ENCODE measurements at regions not wholly inside any gene's neighbourhood (a gene's known extent, or its start where the extent isn't known, plus 50 kb on each side); places are given as distances from the start of the nearest gene placed in this dataset.

DNA sequence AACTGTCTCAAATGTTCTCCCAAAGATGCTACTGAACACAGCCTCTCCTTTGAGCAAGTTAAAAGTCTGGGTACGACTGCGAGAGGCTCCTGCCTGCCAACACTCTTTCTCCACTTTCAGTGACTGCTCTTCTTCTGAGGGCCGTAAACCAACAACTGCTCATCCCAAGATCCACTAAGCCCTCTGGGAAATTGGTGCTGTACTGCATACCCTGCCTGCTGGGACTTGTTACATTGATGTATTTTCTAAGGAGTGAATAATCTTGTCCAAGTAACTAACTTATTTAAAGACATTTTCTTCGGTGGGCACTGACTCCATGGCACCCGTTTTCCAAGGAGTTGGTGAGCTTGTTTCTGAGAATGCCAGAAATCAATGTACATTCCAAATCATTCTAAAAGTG is 87.2 kb downstream of the ZNF280B start:
- POLR2A ChIA-PET, result no interaction called here
- H3K27ac Mint-ChIP-seq, result no peak overlapping the region
- H3K4me3 Mint-ChIP-seq, result no peak overlapping the region
- H3K36me3 Mint-ChIP-seq, result no peaks in the 10 kb centered on the region
- no peak for DNase-seq (ENCODE audit: low spot score)
- CTCF ChIA-PET, result interaction anchor here (1.6 to 2.6 kb wide), 5 partner anchors 10 to 449 kb away, joined by 4 to 45 read pairs (median 14); no protein-coding TSS in a partner anchor
- H3K9me3 Mint-ChIP-seq, result no peaks in the 10 kb centered on the region
- H3K27me3 Mint-ChIP-seq (ENCODE audit: low read depth), result peaks cover 98% of the 10 kb centered on the region
- no peak for ATAC-seq
- no peak for TF ChIP-seq FOXP1 (CRISPR knock-in tag; IDR thresholded peaks at IDR 0.05; ENCODE audit: borderline replicate concordance)
- TF ChIP-seq, protein P1, sequence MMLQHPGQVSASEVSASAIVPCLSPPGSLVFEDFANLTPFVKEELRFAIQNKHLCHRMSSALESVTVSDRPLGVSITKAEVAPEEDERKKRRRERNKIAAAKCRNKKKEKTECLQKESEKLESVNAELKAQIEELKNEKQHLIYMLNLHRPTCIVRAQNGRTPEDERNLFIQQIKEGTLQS (CRISPR knock-in tag; conservative IDR thresholded peaks at IDR 0.05), result no peak
- TF ChIP-seq ZNF232 (CRISPR knock-in tag; IDR thresholded peaks at IDR 0.05), result no peak
- TF ChIP-seq HMGA2 (CRISPR knock-in tag; IDR thresholded peaks at IDR 0.05), result no peak
- no peak for TF ChIP-seq PRRX2 (CRISPR knock-in tag; IDR thresholded peaks at IDR 0.05)
- TF ChIP-seq ZNF317 (CRISPR knock-in tag; IDR thresholded peaks at IDR 0.05; ENCODE audit: borderline replicate concordance, low read depth), result no peak
- TF ChIP-seq, protein P2, sequence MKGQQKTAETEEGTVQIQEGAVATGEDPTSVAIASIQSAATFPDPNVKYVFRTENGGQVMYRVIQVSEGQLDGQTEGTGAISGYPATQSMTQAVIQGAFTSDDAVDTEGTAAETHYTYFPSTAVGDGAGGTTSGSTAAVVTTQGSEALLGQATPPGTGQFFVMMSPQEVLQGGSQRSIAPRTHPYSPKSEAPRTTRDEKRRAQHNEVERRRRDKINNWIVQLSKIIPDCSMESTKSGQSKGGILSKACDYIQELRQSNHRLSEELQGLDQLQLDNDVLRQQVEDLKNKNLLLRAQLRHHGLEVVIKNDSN (CRISPR knock-in tag; IDR thresholded peaks at IDR 0.05), result no peak
- no peak for TF ChIP-seq ELF4 (CRISPR knock-in tag; IDR thresholded peaks at IDR 0.05; ENCODE audit: low read depth)
- TF ChIP-seq, protein P3, sequence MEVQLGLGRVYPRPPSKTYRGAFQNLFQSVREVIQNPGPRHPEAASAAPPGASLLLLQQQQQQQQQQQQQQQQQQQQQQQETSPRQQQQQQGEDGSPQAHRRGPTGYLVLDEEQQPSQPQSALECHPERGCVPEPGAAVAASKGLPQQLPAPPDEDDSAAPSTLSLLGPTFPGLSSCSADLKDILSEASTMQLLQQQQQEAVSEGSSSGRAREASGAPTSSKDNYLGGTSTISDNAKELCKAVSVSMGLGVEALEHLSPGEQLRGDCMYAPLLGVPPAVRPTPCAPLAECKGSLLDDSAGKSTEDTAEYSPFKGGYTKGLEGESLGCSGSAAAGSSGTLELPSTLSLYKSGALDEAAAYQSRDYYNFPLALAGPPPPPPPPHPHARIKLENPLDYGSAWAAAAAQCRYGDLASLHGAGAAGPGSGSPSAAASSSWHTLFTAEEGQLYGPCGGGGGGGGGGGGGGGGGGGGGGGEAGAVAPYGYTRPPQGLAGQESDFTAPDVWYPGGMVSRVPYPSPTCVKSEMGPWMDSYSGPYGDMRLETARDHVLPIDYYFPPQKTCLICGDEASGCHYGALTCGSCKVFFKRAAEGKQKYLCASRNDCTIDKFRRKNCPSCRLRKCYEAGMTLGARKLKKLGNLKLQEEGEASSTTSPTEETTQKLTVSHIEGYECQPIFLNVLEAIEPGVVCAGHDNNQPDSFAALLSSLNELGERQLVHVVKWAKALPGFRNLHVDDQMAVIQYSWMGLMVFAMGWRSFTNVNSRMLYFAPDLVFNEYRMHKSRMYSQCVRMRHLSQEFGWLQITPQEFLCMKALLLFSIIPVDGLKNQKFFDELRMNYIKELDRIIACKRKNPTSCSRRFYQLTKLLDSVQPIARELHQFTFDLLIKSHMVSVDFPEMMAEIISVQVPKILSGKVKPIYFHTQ (CRISPR knock-in tag; IDR thresholded peaks at IDR 0.05), result no peak
- TF ChIP-seq, protein P4, sequence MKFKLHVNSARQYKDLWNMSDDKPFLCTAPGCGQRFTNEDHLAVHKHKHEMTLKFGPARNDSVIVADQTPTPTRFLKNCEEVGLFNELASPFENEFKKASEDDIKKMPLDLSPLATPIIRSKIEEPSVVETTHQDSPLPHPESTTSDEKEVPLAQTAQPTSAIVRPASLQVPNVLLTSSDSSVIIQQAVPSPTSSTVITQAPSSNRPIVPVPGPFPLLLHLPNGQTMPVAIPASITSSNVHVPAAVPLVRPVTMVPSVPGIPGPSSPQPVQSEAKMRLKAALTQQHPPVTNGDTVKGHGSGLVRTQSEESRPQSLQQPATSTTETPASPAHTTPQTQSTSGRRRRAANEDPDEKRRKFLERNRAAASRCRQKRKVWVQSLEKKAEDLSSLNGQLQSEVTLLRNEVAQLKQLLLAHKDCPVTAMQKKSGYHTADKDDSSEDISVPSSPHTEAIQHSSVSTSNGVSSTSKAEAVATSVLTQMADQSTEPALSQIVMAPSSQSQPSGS (CRISPR knock-in tag; IDR thresholded peaks at IDR 0.05; ENCODE audit: borderline replicate concordance, low read depth), result no peak
- H3K4me1 Mint-ChIP-seq, result peaks cover 14% of the 10 kb centered on the region

DNA sequence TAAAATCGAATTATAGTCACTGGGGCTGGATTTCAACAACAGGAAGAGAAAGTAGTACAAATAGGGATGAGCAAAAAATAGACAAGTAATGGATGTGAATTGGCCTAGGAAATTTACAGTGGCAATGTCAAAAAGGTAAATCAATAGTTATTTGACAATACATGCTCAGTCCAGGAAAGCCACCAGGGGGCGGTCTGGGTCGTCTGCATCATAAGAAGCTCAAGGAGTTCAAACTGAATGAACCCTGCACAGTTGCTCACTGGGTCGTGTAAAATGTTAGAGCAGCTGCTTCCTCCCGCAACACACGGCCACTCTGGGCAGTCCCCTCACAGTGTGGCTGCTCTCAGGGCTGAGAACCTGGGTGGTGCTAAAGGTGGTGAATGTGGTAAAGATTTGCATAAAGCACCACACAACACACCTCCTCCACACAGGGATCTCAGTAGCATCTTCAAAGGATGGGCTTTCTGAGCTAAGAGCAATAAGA is 85.9 kb downstream of the ZNF280B start:
- ChIA-PET CTCF (interaction anchor here (0.5 to 2.6 kb wide), 60 partner anchors 9 to 532 kb away, joined by 3 to 45 read pairs (median 4); partner anchors contain the start of genes PRAME, ZNF280A and ZNF280B), POLR2A (no interaction called here)
- no peak overlapping the region for H3K4me3 Mint-ChIP-seq
- H3K36me3 Mint-ChIP-seq, result no peaks in the 10 kb centered on the region
- H3K4me1 Mint-ChIP-seq, result peaks cover 16% of the 10 kb centered on the region
- no peak overlapping the region for H3K27ac Mint-ChIP-seq
- peak; percentile 75 for ATAC-seq
- TF ChIP-seq CREB1 (CRISPR knock-in tag; IDR thresholded peaks at IDR 0.05) (no peak), SP1 (CRISPR knock-in tag; conservative IDR thresholded peaks at IDR 0.05) (no peak), ZNF121 (CRISPR knock-in tag; IDR thresholded peaks at IDR 0.05) (no peak)
- TF ChIP-seq, protein P5, sequence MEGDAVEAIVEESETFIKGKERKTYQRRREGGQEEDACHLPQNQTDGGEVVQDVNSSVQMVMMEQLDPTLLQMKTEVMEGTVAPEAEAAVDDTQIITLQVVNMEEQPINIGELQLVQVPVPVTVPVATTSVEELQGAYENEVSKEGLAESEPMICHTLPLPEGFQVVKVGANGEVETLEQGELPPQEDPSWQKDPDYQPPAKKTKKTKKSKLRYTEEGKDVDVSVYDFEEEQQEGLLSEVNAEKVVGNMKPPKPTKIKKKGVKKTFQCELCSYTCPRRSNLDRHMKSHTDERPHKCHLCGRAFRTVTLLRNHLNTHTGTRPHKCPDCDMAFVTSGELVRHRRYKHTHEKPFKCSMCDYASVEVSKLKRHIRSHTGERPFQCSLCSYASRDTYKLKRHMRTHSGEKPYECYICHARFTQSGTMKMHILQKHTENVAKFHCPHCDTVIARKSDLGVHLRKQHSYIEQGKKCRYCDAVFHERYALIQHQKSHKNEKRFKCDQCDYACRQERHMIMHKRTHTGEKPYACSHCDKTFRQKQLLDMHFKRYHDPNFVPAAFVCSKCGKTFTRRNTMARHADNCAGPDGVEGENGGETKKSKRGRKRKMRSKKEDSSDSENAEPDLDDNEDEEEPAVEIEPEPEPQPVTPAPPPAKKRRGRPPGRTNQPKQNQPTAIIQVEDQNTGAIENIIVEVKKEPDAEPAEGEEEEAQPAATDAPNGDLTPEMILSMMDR (IDR thresholded peaks at IDR 0.05), result peak; percentile 52
- TF ChIP-seq, protein P6, sequence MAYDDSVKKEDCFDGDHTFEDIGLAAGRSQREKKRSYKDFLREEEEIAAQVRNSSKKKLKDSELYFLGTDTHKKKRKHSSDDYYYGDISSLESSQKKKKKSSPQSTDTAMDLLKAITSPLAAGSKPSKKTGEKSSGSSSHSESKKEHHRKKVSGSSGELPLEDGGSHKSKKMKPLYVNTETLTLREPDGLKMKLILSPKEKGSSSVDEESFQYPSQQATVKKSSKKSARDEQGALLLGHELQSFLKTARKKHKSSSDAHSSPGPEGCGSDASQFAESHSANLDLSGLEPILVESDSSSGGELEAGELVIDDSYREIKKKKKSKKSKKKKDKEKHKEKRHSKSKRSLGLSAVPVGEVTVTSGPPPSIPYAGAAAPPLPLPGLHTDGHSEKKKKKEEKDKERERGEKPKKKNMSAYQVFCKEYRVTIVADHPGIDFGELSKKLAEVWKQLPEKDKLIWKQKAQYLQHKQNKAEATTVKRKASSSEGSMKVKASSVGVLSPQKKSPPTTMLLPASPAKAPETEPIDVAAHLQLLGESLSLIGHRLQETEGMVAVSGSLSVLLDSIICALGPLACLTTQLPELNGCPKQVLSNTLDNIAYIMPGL (CRISPR knock-in tag; IDR thresholded peaks at IDR 0.05), result no peak
- DNase-seq (ENCODE audit: low spot score), result peak; percentile 82
- peaks cover 98% of the 10 kb centered on the region for H3K27me3 Mint-ChIP-seq (ENCODE audit: low read depth)
- no peaks in the 10 kb centered on the region for H3K9me3 Mint-ChIP-seq
